PC-9 (cell line): ENCODE measurements at regions not wholly inside any gene's neighbourhood (a gene's known extent, or its start where the extent isn't known, plus 50 kb on each side); places are given as distances from the start of the nearest gene placed in this dataset.

ENCODE experiments used
- CTCF ChIP-seq: fragments of 200-600 bp; sonication (generic); conservative IDR thresholded peaks from 2 replicates; pipeline ENCODE4 v1.6.1; 2017; ENCODE audit warnings: mixed run types, antibody characterized with exemption, mild to moderate bottlenecking, moderate library complexity
- EZH2 ChIP-seq: fragments of 200-600 bp; sonication (generic); IDR thresholded peaks from 2 replicates; pipeline ENCODE4 v1.8.0; 2017; ENCODE audit warnings: antibody characterized with exemption, low read depth

GRCh38 chr1:203403586-203403985 lies 52.7 kb upstream of the FMOD start:
- TF ChIP-seq CTCF (no peak), EZH2 (no peak)
